ENCODE measurements at regions not wholly inside any gene's neighbourhood (a gene's known extent, or its start where the extent isn't known, plus 50 kb on each side); places are given as distances from the start of the nearest gene placed in this dataset.

GRCh38 chr3:99031778-99032177 is 130.3 kb upstream of the DCBLD2 start:
- Histone ChIP-seq H3K36me3 (ENCODE audit: control insufficient read depth in 4 of 4, insufficient read depth in 4 of 4, low read length in 4 of 4) (no peaks in the 10 kb centered on the region), H3K27ac (ENCODE audit: low read depth in 1 of 2, low read length in 1 of 2) (no peak overlapping the region), H3K4me3 (no peak overlapping the region), H3K4me1 (ENCODE audit: control insufficient read depth in 5 of 5, insufficient read depth in 5 of 5, low read length in 5 of 5) (no peaks in the 10 kb centered on the region), H3K9ac (ENCODE audit: insufficient read depth in 1 of 2, low read length in 2 of 2) (no peak overlapping the region), H3K27me3 (ENCODE audit: control insufficient read depth in 3 of 3, insufficient read depth in 3 of 3, low read length in 2 of 3) (no peaks in the 10 kb centered on the region), H3K9me3 (ENCODE audit: control insufficient read depth in 4 of 4, insufficient read depth in 3 of 4, low read length in 3 of 4) (no peaks in the 10 kb centered on the region)
- WGBS, 2 donors: 87 to 91% methylated on average over 4 of the region's 4 CpGs
- DNase-seq: no peak
- no peak for ATAC-seq (ENCODE audit: insufficient read depth, low FRiP score)
- TF ChIP-seq CTCF (IDR thresholded peaks at IDR 0.05; ENCODE audit: control extremely low read depth, extremely low read depth): no peak

DNA sequence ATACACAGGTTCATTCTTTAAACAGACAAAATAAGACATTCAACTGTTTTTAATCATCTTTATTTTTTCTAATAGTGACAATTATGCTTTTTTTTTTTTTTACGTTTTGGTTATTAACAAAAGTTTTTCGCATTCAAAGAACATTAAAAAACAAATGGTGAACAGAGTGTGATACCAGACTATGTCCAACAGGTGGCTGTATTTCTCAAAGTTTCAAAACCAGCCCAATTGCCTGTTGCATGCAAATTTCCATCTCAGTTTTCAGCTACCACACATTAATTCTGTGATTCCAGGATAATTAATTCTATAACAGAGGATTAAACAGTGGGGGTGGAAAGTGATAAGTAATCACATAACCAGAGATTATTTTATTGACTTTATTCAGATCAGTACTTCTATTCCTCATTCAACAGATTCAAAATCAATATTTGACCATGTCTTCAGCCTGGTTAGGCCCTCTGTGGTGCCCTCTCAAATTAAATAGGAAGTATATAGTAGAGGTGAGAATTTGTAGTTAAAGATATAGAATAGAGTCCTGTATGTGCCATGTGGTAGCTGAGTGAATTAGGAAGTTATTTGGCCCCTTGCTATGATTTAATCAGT is 122.2 kb upstream of the DCBLD2 start:
- no peaks in the 10 kb centered on the region for H3K4me1 ChIP-seq (ENCODE audit: control insufficient read depth in 5 of 5, insufficient read depth in 5 of 5, low read length in 5 of 5)
- ATAC-seq (ENCODE audit: insufficient read depth, low FRiP score): peak; percentile 41
- peak in 2 of 3 donors; percentile 50 to 61 for DNase-seq
- H3K36me3 ChIP-seq (ENCODE audit: control insufficient read depth in 4 of 4, insufficient read depth in 4 of 4, low read length in 4 of 4): no peaks in the 10 kb centered on the region
- H3K27ac ChIP-seq (ENCODE audit: low read depth in 1 of 2, low read length in 1 of 2): no peak overlapping the region
- no peak overlapping the region for H3K9ac ChIP-seq (ENCODE audit: insufficient read depth in 1 of 2, low read length in 2 of 2)
- 26 to 44% methylated on average over 2 of the region's 2 CpGs for WGBS, 2 donors
- no peaks in the 10 kb centered on the region for H3K9me3 ChIP-seq (ENCODE audit: control insufficient read depth in 4 of 4, insufficient read depth in 3 of 4, low read length in 3 of 4)
- no peak overlapping the region for H3K4me3 ChIP-seq
- TF ChIP-seq CTCF (IDR thresholded peaks at IDR 0.05; ENCODE audit: control extremely low read depth, extremely low read depth): peak; percentile 3
- H3K27me3 ChIP-seq (ENCODE audit: control insufficient read depth in 3 of 3, insufficient read depth in 3 of 3, low read length in 2 of 3): no peaks in the 10 kb centered on the region

DNA sequence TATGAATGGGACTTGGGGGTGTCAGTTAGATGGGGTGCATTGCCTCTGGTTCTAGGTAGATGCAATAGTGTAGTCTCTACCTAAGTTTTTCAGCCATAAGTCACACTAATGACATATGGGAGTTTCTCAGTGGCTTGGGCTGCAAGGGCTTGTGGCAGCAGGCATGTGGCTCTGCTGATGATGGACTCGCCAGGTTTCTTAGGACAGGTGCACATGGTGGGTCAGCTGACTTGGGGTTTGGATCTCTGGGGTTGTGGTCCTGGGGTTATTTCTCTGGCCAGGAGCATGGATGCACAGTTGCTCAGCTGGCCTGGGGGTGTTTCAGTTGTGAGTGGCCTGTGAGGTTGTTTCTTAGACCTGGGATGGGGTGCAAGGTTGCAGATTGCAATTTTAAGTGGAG is 120.0 kb upstream of the DCBLD2 start:
- ATAC-seq (ENCODE audit: insufficient read depth, low FRiP score) (no peak), DNase-seq (no peak)
- H3K9me3 ChIP-seq (ENCODE audit: control insufficient read depth in 4 of 4, insufficient read depth in 3 of 4, low read length in 3 of 4): no peaks in the 10 kb centered on the region
- no peak overlapping the region for H3K9ac ChIP-seq (ENCODE audit: insufficient read depth in 1 of 2, low read length in 2 of 2)
- 90 to 91% methylated on average over 1 of the region's 1 CpG for WGBS, 2 donors
- no peaks in the 10 kb centered on the region for H3K27me3 ChIP-seq (ENCODE audit: control insufficient read depth in 3 of 3, insufficient read depth in 3 of 3, low read length in 2 of 3)
- H3K27ac ChIP-seq (ENCODE audit: low read depth in 1 of 2, low read length in 1 of 2): no peak overlapping the region
- no peaks in the 10 kb centered on the region for H3K36me3 ChIP-seq (ENCODE audit: control insufficient read depth in 4 of 4, insufficient read depth in 4 of 4, low read length in 4 of 4)
- TF ChIP-seq CTCF (IDR thresholded peaks at IDR 0.05; ENCODE audit: control extremely low read depth, extremely low read depth): no peak
- no peak overlapping the region for H3K4me3 ChIP-seq
- no peaks in the 10 kb centered on the region for H3K4me1 ChIP-seq (ENCODE audit: control insufficient read depth in 5 of 5, insufficient read depth in 5 of 5, low read length in 5 of 5)

DNA sequence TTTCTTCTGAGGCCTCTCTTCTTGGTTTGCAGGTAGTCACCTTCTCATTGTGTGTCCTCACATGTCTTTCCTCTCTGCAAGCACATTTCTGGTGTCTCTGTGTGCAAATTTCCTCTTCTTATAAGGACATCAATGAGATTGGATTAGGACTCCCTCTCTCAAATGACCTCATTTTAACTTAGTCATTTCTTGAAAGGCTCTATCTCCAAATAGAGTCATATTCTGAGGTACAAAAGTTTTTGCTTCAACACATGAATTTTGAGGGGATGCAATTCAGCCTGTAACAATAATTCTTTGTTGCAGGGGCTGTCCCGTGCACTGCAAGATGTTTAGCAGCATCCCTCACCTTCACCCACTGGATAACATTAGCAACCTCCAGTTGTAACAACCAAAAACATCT is 115.0 kb upstream of the DCBLD2 start:
- WGBS, 2 donors: 77 to 78% methylated on average over 1 of the region's 1 CpG
- Histone ChIP-seq H3K4me1 (ENCODE audit: control insufficient read depth in 5 of 5, insufficient read depth in 5 of 5, low read length in 5 of 5) (no peaks in the 10 kb centered on the region), H3K9me3 (ENCODE audit: control insufficient read depth in 4 of 4, insufficient read depth in 3 of 4, low read length in 3 of 4) (no peaks in the 10 kb centered on the region), H3K27ac (ENCODE audit: low read depth in 1 of 2, low read length in 1 of 2) (no peak overlapping the region), H3K9ac (ENCODE audit: insufficient read depth in 1 of 2, low read length in 2 of 2) (no peak overlapping the region), H3K4me3 (no peak overlapping the region), H3K36me3 (ENCODE audit: control insufficient read depth in 4 of 4, insufficient read depth in 4 of 4, low read length in 4 of 4) (no peaks in the 10 kb centered on the region), H3K27me3 (ENCODE audit: control insufficient read depth in 3 of 3, insufficient read depth in 3 of 3, low read length in 2 of 3) (no peaks in the 10 kb centered on the region)
- ATAC-seq (ENCODE audit: insufficient read depth, low FRiP score): no peak
- TF ChIP-seq CTCF (IDR thresholded peaks at IDR 0.05; ENCODE audit: control extremely low read depth, extremely low read depth): no peak
- no peak for DNase-seq

Measured in lung (tissue), 11 donors.